Upper lobe of right lung (tissue), 1 donor: ENCODE measurements at regions not wholly inside any gene's neighbourhood (a gene's known extent, or its start where the extent isn't known, plus 50 kb on each side); places are given as distances from the start of the nearest gene placed in this dataset.
A peak's percentile ranks its signal among the peaks of the same experiment; 100 is the strongest.
"Not testable (repeated sequence)": the region's sequence is repeated elsewhere in the genome, so short reads cannot be mapped to it uniquely, and the experiment has no call there.

Source experiments
- ATAC-seq: fragments of 200-7000 bp; cut with Tn5 transposase; one replicate; pipeline ENCODE4 v1.9.1; 2020; ENCODE audit warnings: mild to moderate bottlenecking, moderate library complexity
- DNase-seq: peaks from one replicate; pipeline ENCODE4 v3.0.0-alpha.2; 2020
- H3K27ac ChIP-seq: fragments of 200-600 bp; one replicate; pipeline ENCODE4 v1.8.0; 2022
- H3K27me3 ChIP-seq: fragments of 200-600 bp; one replicate; pipeline ENCODE4 v1.8.0; 2022; ENCODE audit warnings: mild to moderate bottlenecking
- H3K36me3 ChIP-seq: fragments of 200-600 bp; one replicate; pipeline ENCODE4 v1.8.0; 2022
- H3K4me1 ChIP-seq: fragments of 200-600 bp; one replicate; pipeline ENCODE4 v1.8.0; 2022
- H3K4me3 ChIP-seq: fragments of 200-600 bp; one replicate; pipeline ENCODE4 v1.8.0; 2022; ENCODE audit warnings: mild to moderate bottlenecking
- H3K9me3 ChIP-seq: fragments of 200-600 bp; one replicate; pipeline ENCODE4 v1.8.0; 2022
- intact Hi-C: fragments of 100-400 bp; cut with DNase I; formaldehyde crosslinking; loops from one replicate; pipeline ENCODE4 v1.11.0; 2022
- TF ChIP-seq, protein P1 (sequence below): fragments of 200-600 bp; IDR thresholded peaks from one replicate; pipeline ENCODE4 v1.8.0; 2022; ENCODE audit warnings: antibody characterized with exemption
- donor health status: DM: no; HTN: yes; CAD: no; lungs with severe emphysema.

DNA sequence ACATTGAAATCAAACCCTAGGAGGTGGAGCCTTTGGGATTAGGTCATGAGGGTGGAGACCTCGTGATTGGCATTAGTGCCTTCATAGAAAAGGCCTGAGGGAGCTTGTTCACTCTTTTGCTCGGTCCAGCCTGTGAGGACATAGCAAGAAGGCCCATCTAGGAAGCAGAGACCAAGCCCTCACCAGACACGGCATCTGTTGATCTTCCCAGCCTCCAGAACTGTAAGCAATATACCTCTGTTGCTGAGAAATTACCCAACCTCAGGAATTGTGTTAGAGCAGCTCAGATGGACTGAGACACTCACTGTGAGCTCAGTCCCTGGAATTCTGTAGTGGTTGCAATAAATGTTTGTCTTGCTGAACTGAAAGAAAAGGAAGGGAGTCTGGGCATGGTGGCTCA, 116.2 kb upstream of the MAP1LC3B2 start:
- DNase-seq (no peak), ATAC-seq (no peak)
- H3K4me1 ChIP-seq: no peaks in the 10 kb centered on the region
- no peaks in the 10 kb centered on the region for H3K27me3 ChIP-seq
- H3K27ac ChIP-seq: no peak overlapping the region
- TF ChIP-seq, protein P1, sequence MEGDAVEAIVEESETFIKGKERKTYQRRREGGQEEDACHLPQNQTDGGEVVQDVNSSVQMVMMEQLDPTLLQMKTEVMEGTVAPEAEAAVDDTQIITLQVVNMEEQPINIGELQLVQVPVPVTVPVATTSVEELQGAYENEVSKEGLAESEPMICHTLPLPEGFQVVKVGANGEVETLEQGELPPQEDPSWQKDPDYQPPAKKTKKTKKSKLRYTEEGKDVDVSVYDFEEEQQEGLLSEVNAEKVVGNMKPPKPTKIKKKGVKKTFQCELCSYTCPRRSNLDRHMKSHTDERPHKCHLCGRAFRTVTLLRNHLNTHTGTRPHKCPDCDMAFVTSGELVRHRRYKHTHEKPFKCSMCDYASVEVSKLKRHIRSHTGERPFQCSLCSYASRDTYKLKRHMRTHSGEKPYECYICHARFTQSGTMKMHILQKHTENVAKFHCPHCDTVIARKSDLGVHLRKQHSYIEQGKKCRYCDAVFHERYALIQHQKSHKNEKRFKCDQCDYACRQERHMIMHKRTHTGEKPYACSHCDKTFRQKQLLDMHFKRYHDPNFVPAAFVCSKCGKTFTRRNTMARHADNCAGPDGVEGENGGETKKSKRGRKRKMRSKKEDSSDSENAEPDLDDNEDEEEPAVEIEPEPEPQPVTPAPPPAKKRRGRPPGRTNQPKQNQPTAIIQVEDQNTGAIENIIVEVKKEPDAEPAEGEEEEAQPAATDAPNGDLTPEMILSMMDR: no peak
- intact Hi-C loops: no loop called here
- H3K36me3 ChIP-seq: no peaks in the 10 kb centered on the region
- H3K9me3 ChIP-seq: no peaks in the 10 kb centered on the region
- H3K4me3 ChIP-seq: no peak overlapping the region

- no peaks in the 10 kb centered on the region for H3K27me3 ChIP-seq
- intact Hi-C loops: no loop called here
- no peak overlapping the region for H3K27ac ChIP-seq
- TF ChIP-seq, protein P1: no peak
- peak; percentile 72 for DNase-seq
- H3K4me3 ChIP-seq: no peak overlapping the region
- H3K4me1 ChIP-seq: no peaks in the 10 kb centered on the region
- H3K36me3 ChIP-seq: no peaks in the 10 kb centered on the region
- H3K9me3 ChIP-seq: no peaks in the 10 kb centered on the region
- peak; percentile 60 for ATAC-seq
Measured at GRCh38 chr12:116443821-116444589, 115.2 kb upstream of the MAP1LC3B2 start.

DNA sequence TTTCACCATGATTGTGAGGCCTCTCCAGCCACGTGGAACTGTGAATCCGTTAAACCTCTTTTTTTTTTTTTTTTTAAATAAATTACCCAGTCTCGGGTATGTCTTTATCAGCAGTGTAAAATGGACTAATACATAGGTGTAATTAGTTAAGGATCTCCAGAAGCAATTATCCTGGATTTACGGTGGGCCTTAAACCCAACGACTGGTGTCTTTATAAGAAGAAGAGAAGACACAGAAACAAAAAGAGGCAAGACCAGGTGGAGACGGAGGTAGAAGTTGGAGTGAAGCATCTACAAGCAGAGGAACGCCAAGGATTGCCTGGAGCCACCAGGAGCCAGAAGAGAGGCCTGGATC, 114.6 kb upstream of the MAP1LC3B2 start:
- ATAC-seq (no peak), DNase-seq (no peak)
- Histone ChIP-seq H3K27ac (no peak overlapping the region), H3K36me3 (no peaks in the 10 kb centered on the region), H3K4me1 (no peaks in the 10 kb centered on the region), H3K4me3 (no peak overlapping the region), H3K9me3 (no peaks in the 10 kb centered on the region), H3K27me3 (no peaks in the 10 kb centered on the region)
- intact Hi-C loops: no loop called here
- TF ChIP-seq, protein P1: no peak

GRCh38 chr12:116448165-116448739, 110.9 kb upstream of the MAP1LC3B2 start:
- no peaks in the 10 kb centered on the region for H3K27me3 ChIP-seq
- DNase-seq: no peak
- no peaks in the 10 kb centered on the region for H3K9me3 ChIP-seq
- no peak for ATAC-seq
- no peak overlapping the region for H3K4me3 ChIP-seq
- TF ChIP-seq, protein P1: no peak
- H3K36me3 ChIP-seq: no peaks in the 10 kb centered on the region
- intact Hi-C loops: no loop called here
- no peaks in the 10 kb centered on the region for H3K4me1 ChIP-seq
- H3K27ac ChIP-seq: no peak overlapping the region

GRCh38 chr12:116450406-116450910, 108.7 kb upstream of the MAP1LC3B2 start:
- intact Hi-C loops: no loop called here
- no peak for ATAC-seq

GRCh38 chr12:116452975-116453374, 106.2 kb upstream of the MAP1LC3B2 start:
- DNase-seq, H3K27ac ChIP-seq, intact Hi-C loops: not testable (repeated sequence)

More at GRCh38 chr12:116450406-116450910, 108.7 kb upstream of the MAP1LC3B2 start:
- TF ChIP-seq, protein P1: no peak
- Histone ChIP-seq H3K36me3 (no peaks in the 10 kb centered on the region), H3K4me1 (peaks cover 8% of the 10 kb centered on the region), H3K27me3 (no peaks in the 10 kb centered on the region), H3K4me3 (no peak overlapping the region), H3K27ac (no peak overlapping the region), H3K9me3 (no peaks in the 10 kb centered on the region)
- DNase-seq: no peak

More at GRCh38 chr12:116452975-116453374, 106.2 kb upstream of the MAP1LC3B2 start:
- ATAC-seq, H3K4me3 ChIP-seq, H3K27me3 ChIP-seq, H3K36me3 ChIP-seq, H3K9me3 ChIP-seq: not testable (repeated sequence)
- peaks cover 16% of the 10 kb centered on the region for H3K4me1 ChIP-seq
